ENCODE measurements at regions not wholly inside any gene's neighbourhood (a gene's known extent, or its start where the extent isn't known, plus 50 kb on each side); places are given as distances from the start of the nearest gene placed in this dataset.

- TF ChIP-seq SMAD4 (CRISPR knock-in tag; conservative IDR thresholded peaks at IDR 0.05): no peak
Measured at GRCh38 chr1:95770581-95770980, 536.6 kb downstream of the RWDD3 start (continued).

- TF ChIP-seq ESRRA (IDR thresholded peaks at IDR 0.05; ENCODE audit: borderline replicate concordance, low read depth) (no peak), BRF2 (IDR thresholded peaks at IDR 0.05; ENCODE audit: borderline replicate concordance, insufficient read depth, insufficient read length) (no peak), ZNF431 (CRISPR knock-in tag; IDR thresholded peaks at IDR 0.05) (no peak), MLLT1 (IDR thresholded peaks at IDR 0.05) (no peak), E2F1 (CRISPR knock-in tag; IDR thresholded peaks at IDR 0.05) (no peak), ARID3B (CRISPR knock-in tag; IDR thresholded peaks at IDR 0.05; ENCODE audit: borderline replicate concordance) (no peak), HDAC2 (IDR thresholded peaks at IDR 0.05) (no peak), BCOR (IDR thresholded peaks at IDR 0.05) (no peak), C11orf30 (IDR thresholded peaks at IDR 0.05; ENCODE audit: low read depth) (no peak), TAF7 (tag; IDR thresholded peaks at IDR 0.05) (no peak), ZNF75A (CRISPR knock-in tag; IDR thresholded peaks at IDR 0.05) (no peak), POLR2G (IDR thresholded peaks at IDR 0.05; ENCODE audit: low read depth, low read length) (no peak), ZFP30 (CRISPR knock-in tag; IDR thresholded peaks at IDR 0.05; ENCODE audit: borderline replicate concordance) (no peak), TRIM25 (IDR thresholded peaks at IDR 0.05; ENCODE audit: borderline replicate concordance) (no peak)
- intact Hi-C loops (cut with micrococcal nuclease): no loop called here
- ATAC-seq: no peak
Measured at GRCh38 chr1:95778217-95778616, 544.2 kb downstream of the RWDD3 start.

More at GRCh38 chr1:95778217-95778616, 544.2 kb downstream of the RWDD3 start:
- H3K4me1 ChIP-seq (replicated peaks in 1 of 2; ENCODE audit: control insufficient read depth in 2 of 2, insufficient read depth in 2 of 2, low read length in 2 of 2): no peaks in the 10 kb centered on the region
- FAIRE-seq (no peak), DNase-seq (ENCODE audit: extremely low read depth in 1 of 4, low spot score in 3 of 4) (no peak)
- H3K9me3 ChIP-seq (replicated peaks; ENCODE audit: control insufficient read depth, insufficient read depth, low read depth, low read length): 0 out of 2 replicates have a peak, but pooled peaks cover 3% of the 10 kb centered on the region
- no peak overlapping the region for H3K27ac ChIP-seq (ENCODE audit: extremely low read depth, low read depth, low read length)
- no TSS peak for BruUV-seq (replicated peaks)
- no peak overlapping the region for H3K4me2 ChIP-seq (ENCODE audit: insufficient read depth, low read length)
- H3K9ac ChIP-seq (ENCODE audit: insufficient read depth in 1 of 2, low read depth in 2 of 2, low read length in 2 of 2): no peak overlapping the region
- in situ Hi-C loops (cut with MboI): no loop called here
- no peaks in the 10 kb centered on the region for H3K9me1 ChIP-seq (ENCODE audit: control insufficient read depth, insufficient read depth, low read length)
- H3K4me3 ChIP-seq: no peak overlapping the region
- CTCF ChIA-PET (ENCODE audit: low intra/inter-chr PET ratio): interaction anchor here (0.6 kb wide), 1 partner anchor 36 kb away, joined by 5 read pairs; no protein-coding TSS in a partner anchor
- WGBS (ENCODE audit: insufficient coverage, low coverage, missing lambda C conversion rate): 0% methylated on average over 2 of the region's 2 CpGs
- H3K27me3 ChIP-seq (ENCODE audit: control insufficient read depth in 2 of 2, insufficient read depth in 2 of 2, low read length in 2 of 2): no peaks in the 10 kb centered on the region
- POLR2A ChIA-PET: no interaction called here
- H3K79me2 ChIP-seq (ENCODE audit: control insufficient read depth, insufficient read depth, low read length): no peaks in the 10 kb centered on the region
- H3K36me3 ChIP-seq (ENCODE audit: control insufficient read depth, insufficient read depth, low read length): no peaks in the 10 kb centered on the region
- H4K20me1 ChIP-seq (replicated peaks; ENCODE audit: control insufficient read depth, insufficient read depth, low read length): no peaks in the 10 kb centered on the region
- H2AFZ ChIP-seq (ENCODE audit: low read depth, low read length): no peak overlapping the region
